ENCODE measurements at regions not wholly inside any gene's neighbourhood (a gene's known extent, or its start where the extent isn't known, plus 50 kb on each side); places are given as distances from the start of the nearest gene placed in this dataset.

DNA sequence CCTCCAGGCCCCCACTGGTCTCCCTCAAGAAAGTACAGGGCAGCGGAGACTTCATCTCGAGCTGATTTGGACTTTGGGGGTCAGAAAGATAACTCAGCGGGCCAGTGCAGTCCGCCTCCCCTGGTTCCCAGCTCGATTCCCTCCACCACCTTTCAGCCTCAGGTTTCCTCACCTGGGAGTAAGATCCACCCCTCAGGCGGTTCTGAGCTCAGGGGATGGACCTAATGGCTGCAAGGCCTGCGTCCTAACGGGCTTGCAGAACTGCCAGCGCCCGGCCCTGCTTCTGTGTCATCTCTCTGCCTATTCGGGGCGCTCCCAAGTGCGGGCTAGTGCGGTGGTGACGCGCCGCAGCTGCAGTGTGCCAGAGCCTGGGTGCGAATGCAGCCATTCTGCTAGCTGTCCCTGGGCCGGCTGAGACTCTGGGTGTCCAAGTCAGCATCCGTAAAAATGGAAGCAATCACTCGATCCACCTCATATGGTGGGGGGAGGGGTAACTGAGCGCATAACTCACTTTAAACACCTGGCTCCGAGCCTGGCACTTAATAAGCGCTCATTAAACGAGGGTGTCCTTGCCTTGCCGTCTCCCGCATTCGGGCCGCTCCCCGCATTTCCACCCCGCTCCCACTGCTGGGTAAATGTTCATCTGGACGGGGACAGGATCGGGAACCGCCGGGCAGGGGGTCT, 129.6 kb upstream of the LHX1 start:
- TF ChIP-seq YY1 (IDR thresholded peaks at IDR 0.05; ENCODE audit: insufficient read depth, insufficient read length): no peak
- no peak for TF ChIP-seq SUZ12 (IDR thresholded peaks at IDR 0.05; ENCODE audit: extremely low read depth, insufficient read depth, insufficient read length)

Measured in NT2/D1 (cell line).